ENCODE measurements at regions not wholly inside any gene's neighbourhood (a gene's known extent, or its start where the extent isn't known, plus 50 kb on each side); places are given as distances from the start of the nearest gene placed in this dataset.
"Not testable (repeated sequence)": the region's sequence is repeated elsewhere in the genome, so short reads cannot be mapped to it uniquely, and the experiment has no call there.

GRCh38 chr1:222950892-222951291 is 136.1 kb downstream of the DISP1 start:
- DNase-seq = no peak

GRCh38 chr1:222953585-222953984 is 138.7 kb downstream of the DISP1 start:
- DNase-seq = no peak

- no peak for DNase-seq
Measured at GRCh38 chr1:222955964-222956363, 141.1 kb downstream of the DISP1 start.

- peak in 1 of 2 donors; percentile 27 for DNase-seq
Measured at GRCh38 chr1:222956601-222957000, 141.8 kb downstream of the DISP1 start.

- no peak for DNase-seq
Measured at GRCh38 chr1:222967466-222968240, 152.8 kb downstream of the DISP1 start.

GRCh38 chr1:222970040-222970439 is 155.2 kb downstream of the DISP1 start:
- DNase-seq = no peak

- DNase-seq = no peak
Measured at GRCh38 chr1:222970711-222971110, 155.9 kb downstream of the DISP1 start.

GRCh38 chr1:222971146-222971545 is 156.3 kb downstream of the DISP1 start:
- no peak for DNase-seq

- no peak for DNase-seq
Measured at GRCh38 chr1:222973561-222973960, 158.7 kb downstream of the DISP1 start.

GRCh38 chr1:222974496-222974895 is 159.7 kb downstream of the DISP1 start:
- DNase-seq = no peak

GRCh38 chr1:222975472-222976122 is 160.8 kb downstream of the DISP1 start:
- DNase-seq = peak; percentile 30 to 34

- no peak for DNase-seq
Measured at GRCh38 chr1:222976453-222976852, 161.6 kb downstream of the DISP1 start.

GRCh38 chr1:222977294-222977693 is 162.5 kb downstream of the DISP1 start:
- not testable (repeated sequence) for DNase-seq

GRCh38 chr1:222979561-222979960 is 163.5 kb downstream of the TLR5 start:
- no peak for DNase-seq

- no peak for DNase-seq
Measured at GRCh38 chr1:222987674-222988076, 155.4 kb downstream of the TLR5 start.

GRCh38 chr1:222989443-222989842 is 153.6 kb downstream of the TLR5 start:
- DNase-seq = no peak

GRCh38 chr1:222991177-222991576 is 151.9 kb downstream of the TLR5 start:
- DNase-seq = no peak

- DNase-seq = no peak
Measured at GRCh38 chr1:222991908-222992307, 151.1 kb downstream of the TLR5 start.

GRCh38 chr1:222994511-222995235 is 148.4 kb downstream of the TLR5 start:
- no peak for DNase-seq

- DNase-seq = no peak
Measured at GRCh38 chr1:222995236-222995580, 147.8 kb downstream of the TLR5 start.

- DNase-seq = no peak
Measured at GRCh38 chr1:222995620-222996309, 147.3 kb downstream of the TLR5 start.

GRCh38 chr1:222996310-222996975 is 146.6 kb downstream of the TLR5 start:
- DNase-seq = no peak
